Caco-2 (cell line): ENCODE measurements at regions not wholly inside any gene's neighbourhood (a gene's known extent, or its start where the extent isn't known, plus 50 kb on each side); places are given as distances from the start of the nearest gene placed in this dataset.
A peak's percentile ranks its signal among the peaks of the same experiment; 100 is the strongest.
"Not testable (repeated sequence)": the region's sequence is repeated elsewhere in the genome, so short reads cannot be mapped to it uniquely, and the experiment has no call there.

Experiments used
- BruUV-seq: library from RNA; stranded (reverse); fragments of 400-500 nt; replicated peaks from 2 replicates; lab custom pipeline; 2021; lab: Mats Ljungman, UMichigan
- CTCF ChIA-PET: fragments of 300-600 bp; sonication (Branson Sonifier 250); formaldehyde crosslinking; loops from one replicate; lab custom pipeline; 2022; ENCODE audit warnings: antibody characterized with exemption; lab: Charles Lee
- POLR2A ChIA-PET: fragments of 300-600 bp; sonication (Branson Sonifier 250); formaldehyde crosslinking; loops from one replicate; lab custom pipeline; 2022; ENCODE audit warnings: antibody characterized with exemption; lab: Charles Lee
- DNase-seq, 2 experiments: peaks; one replicate each; pipeline versions ENCODE4 v3.0.0 to v3.0.0-alpha.2; 2020 to 2022
- H3K27me3 ChIP-seq: replicated peaks from 2 replicates; pipeline ENCODE4 v1.6.0; 2011; ENCODE audit warnings: low read length; ENCODE audit not compliant: control insufficient read depth, insufficient read depth
- H3K36me3 ChIP-seq: 2 replicates; pipeline ENCODE4 v1.5.1; 2011; ENCODE audit warnings: low read length; ENCODE audit not compliant: control insufficient read depth, insufficient read depth
- H3K4me1 ChIP-seq: fragments of 250-450 bp; sonication (Bioruptor Pico); 2 replicates; pipeline ENCODE4 v1.5.1; 2020; ENCODE audit warnings: mild to moderate bottlenecking
- H3K4me3 ChIP-seq: 2 replicates; pipeline ENCODE4 v1.5.1; 2011; ENCODE audit warnings: low read depth, mild to moderate bottlenecking, control low read depth, low read length
- H3K9me3 ChIP-seq: fragments of 250-450 bp; sonication (Bioruptor Pico); 2 replicates; pipeline ENCODE4 v1.5.1; 2020; ENCODE audit warnings: mild to moderate bottlenecking, moderate library complexity
- H3K27ac Mint-ChIP-seq: one replicate; pipeline ENCODE4 v1.8.0; 2022; ENCODE audit warnings: mixed read lengths; ENCODE audit not compliant: unreplicated experiment
- H3K27me3 Mint-ChIP-seq: one replicate; pipeline ENCODE4 v1.8.0; 2022; ENCODE audit warnings: mixed read lengths; ENCODE audit not compliant: insufficient read depth, unreplicated experiment
- H3K36me3 Mint-ChIP-seq: one replicate; pipeline ENCODE4 v1.8.0; 2022; ENCODE audit warnings: mild to moderate bottlenecking, mixed read lengths; ENCODE audit not compliant: insufficient read depth, unreplicated experiment
- H3K4me1 Mint-ChIP-seq: one replicate; pipeline ENCODE4 v1.8.0; 2022; ENCODE audit warnings: low read depth, mixed read lengths; ENCODE audit not compliant: unreplicated experiment
- H3K4me3 Mint-ChIP-seq: one replicate; pipeline ENCODE4 v1.8.0; 2022; ENCODE audit warnings: mild to moderate bottlenecking, moderate library complexity, mixed read lengths; ENCODE audit not compliant: unreplicated experiment
- H3K9me3 Mint-ChIP-seq: one replicate; pipeline ENCODE4 v1.8.0; 2022; ENCODE audit warnings: mixed read lengths; ENCODE audit not compliant: unreplicated experiment
- CTCF ChIP-seq, 2 experiments: fragments of 200-600 bp in 1 of 2; IDR thresholded peaks; 1 replicate in 1 of 2; 2 replicates in 1 of 2; pipeline versions ENCODE4 v1.5.1 to v1.8.0; 2011 to 2022; ENCODE audit warnings: antibody characterized with exemption in 1 of 2, control low read depth in 1 of 2, inconsistent platforms in 1 of 2, low read depth in 1 of 2, low read length in 1 of 2, mild to moderate bottlenecking in 1 of 2, moderate library complexity in 1 of 2; ENCODE audit not compliant: insufficient read depth in 1 of 2, severe bottlenecking in 1 of 2, unreplicated experiment in 1 of 2
- intact Hi-C: fragments of 100-400 bp; cut with micrococcal nuclease; formaldehyde crosslinking; loops from one replicate; pipeline ENCODE4 v1.10.0; 2022; ENCODE audit not compliant: unreplicated experiment

GRCh38 chr5:166724284-166724683, 1567.2 kb upstream of the WWC1 start:
- DNase-seq = no peak
- ChIA-PET POLR2A (no interaction called here), CTCF (no interaction called here)
- no peak for TF ChIP-seq CTCF (IDR thresholded peaks at IDR 0.05; ENCODE audit: insufficient read depth in 1 of 2, low read depth in 1 of 2, low read length in 1 of 2, severe bottlenecking in 1 of 2, unreplicated experiment in 1 of 2)
- no peak overlapping the region for H3K4me3 Mint-ChIP-seq
- BruUV-seq = no TSS peak
- Histone ChIP-seq H3K36me3 (no peaks in the 10 kb centered on the region), H3K27me3 (no peaks in the 10 kb centered on the region), H3K9me3 (no peaks in the 10 kb centered on the region), H3K4me3 (no peak overlapping the region), H3K4me1 (peaks cover 29% of the 10 kb centered on the region)
- peaks cover 12% of the 10 kb centered on the region for H3K4me1 Mint-ChIP-seq
- intact Hi-C loops = no loop called here
- H3K27ac Mint-ChIP-seq = no peak overlapping the region
- no peaks in the 10 kb centered on the region for H3K27me3 Mint-ChIP-seq
- H3K9me3 Mint-ChIP-seq = peaks cover 9% of the 10 kb centered on the region
- no peaks in the 10 kb centered on the region for H3K36me3 Mint-ChIP-seq

- no peak for TF ChIP-seq CTCF (IDR thresholded peaks at IDR 0.05; ENCODE audit: insufficient read depth in 1 of 2, low read depth in 1 of 2, low read length in 1 of 2, severe bottlenecking in 1 of 2, unreplicated experiment in 1 of 2)
- H3K27ac Mint-ChIP-seq = no peak overlapping the region
- Histone ChIP-seq H3K27me3 (no peaks in the 10 kb centered on the region), H3K9me3 (no peaks in the 10 kb centered on the region), H3K4me3 (no peak overlapping the region), H3K4me1 (peaks cover 16% of the 10 kb centered on the region), H3K36me3 (no peaks in the 10 kb centered on the region)
- POLR2A ChIA-PET = no interaction called here
- no peaks in the 10 kb centered on the region for H3K36me3 Mint-ChIP-seq
- no TSS peak for BruUV-seq
- DNase-seq = no peak
- CTCF ChIA-PET = no interaction called here
- H3K27me3 Mint-ChIP-seq = no peaks in the 10 kb centered on the region
- intact Hi-C loops = no loop called here
- H3K4me1 Mint-ChIP-seq = peaks cover 7% of the 10 kb centered on the region
- H3K9me3 Mint-ChIP-seq = peaks cover 9% of the 10 kb centered on the region
- H3K4me3 Mint-ChIP-seq = no peak overlapping the region
These were observed 1565.9 kb upstream of the WWC1 start for GRCh38 chr5:166725593-166725992.

- no peak for TF ChIP-seq CTCF (IDR thresholded peaks at IDR 0.05; ENCODE audit: insufficient read depth in 1 of 2, low read depth in 1 of 2, low read length in 1 of 2, severe bottlenecking in 1 of 2, unreplicated experiment in 1 of 2)
- Histone ChIP-seq H3K27me3 (no peaks in the 10 kb centered on the region), H3K4me3 (no peak overlapping the region), H3K36me3 (no peaks in the 10 kb centered on the region), H3K9me3 (no peaks in the 10 kb centered on the region), H3K4me1 (peaks cover 15% of the 10 kb centered on the region)
- H3K27ac Mint-ChIP-seq = no peak overlapping the region
- peak in 1 of 2 experiments; percentile 40 for DNase-seq
- no peaks in the 10 kb centered on the region for H3K36me3 Mint-ChIP-seq
- BruUV-seq = no TSS peak
- H3K9me3 Mint-ChIP-seq = peaks cover 9% of the 10 kb centered on the region
- H3K4me3 Mint-ChIP-seq = no peak overlapping the region
- POLR2A ChIA-PET = no interaction called here
- H3K4me1 Mint-ChIP-seq = peaks cover 7% of the 10 kb centered on the region
- CTCF ChIA-PET = no interaction called here
- intact Hi-C loops = no loop called here
- no peaks in the 10 kb centered on the region for H3K27me3 Mint-ChIP-seq
These were observed 1565.0 kb upstream of the WWC1 start for GRCh38 chr5:166726406-166726805.

GRCh38 chr5:166742951-166743350, 1548.5 kb upstream of the WWC1 start:
- H3K27me3 ChIP-seq = not testable (repeated sequence)

More at GRCh38 chr5:166742951-166743350, 1548.5 kb upstream of the WWC1 start:
- H3K36me3 ChIP-seq, H3K36me3 Mint-ChIP-seq, H3K9me3 ChIP-seq, POLR2A ChIA-PET, H3K4me3 Mint-ChIP-seq, H3K27me3 Mint-ChIP-seq, DNase-seq, CTCF ChIA-PET, H3K4me1 Mint-ChIP-seq, BruUV-seq, H3K27ac Mint-ChIP-seq, H3K4me1 ChIP-seq, intact Hi-C loops, H3K9me3 Mint-ChIP-seq, H3K4me3 ChIP-seq: not testable (repeated sequence)
